H1 (cell line): ENCODE measurements at regions not wholly inside any gene's neighbourhood (a gene's known extent, or its start where the extent isn't known, plus 50 kb on each side); places are given as distances from the start of the nearest gene placed in this dataset.

Experiments
- CEBPB ChIP-seq: IDR thresholded peaks from 2 replicates; pipeline ENCODE4 v1.6.1; 2012; ENCODE audit warnings: low read depth, low read length
- CHD2 ChIP-seq: IDR thresholded peaks from 2 replicates; pipeline ENCODE4 v1.6.1; 2012; ENCODE audit warnings: low read length, improper control_type of control experiment
- CTCF ChIP-seq, 3 experiments: IDR thresholded peaks; 1 replicate in 2 of 3; 2 replicates in 1 of 3; pipeline versions ENCODE4 v1.5.1 to v1.6.1; 2011; ENCODE audit warnings: low read length in 3 of 3, mild to moderate bottlenecking in 3 of 3, inconsistent platforms in 2 of 3, low read depth in 1 of 3, moderate library complexity in 1 of 3; ENCODE audit not compliant: insufficient read depth in 1 of 3; ENCODE audit errors: control extremely low read depth in 1 of 3
- EZH2 ChIP-seq: fragments of 200-600 bp; sonication (generic); IDR thresholded peaks from 2 replicates; pipeline ENCODE4 v1.7.1; 2012; ENCODE audit warnings: low read depth, mild to moderate bottlenecking, moderate library complexity, low read length, inconsistent platforms; ENCODE audit not compliant: severe bottlenecking
- POLR2A ChIP-seq, 2 experiments: IDR thresholded peaks; 1 replicate in 1 of 2; 2 replicates in 1 of 2; pipeline ENCODE4 v1.6.1; 2011; ENCODE audit warnings: low read depth in 2 of 2, low read length in 2 of 2, mild to moderate bottlenecking in 2 of 2; ENCODE audit errors: control extremely low read depth in 1 of 2
- POLR2AphosphoS5 ChIP-seq: IDR thresholded peaks from 2 replicates; pipeline ENCODE4 v1.6.1; 2011; ENCODE audit warnings: low read depth, low read length
- RXRA ChIP-seq: IDR thresholded peaks from 2 replicates; pipeline ENCODE4 v1.6.1; 2011; ENCODE audit warnings: low read depth, mild to moderate bottlenecking, low read length, moderate library complexity; ENCODE audit not compliant: insufficient read depth
- TBP ChIP-seq: IDR thresholded peaks from 2 replicates; pipeline ENCODE4 v1.6.1; 2011; ENCODE audit warnings: low read depth, low read length, improper control_type of control experiment
- YY1 ChIP-seq: IDR thresholded peaks from 2 replicates; pipeline ENCODE4 v1.6.1; 2011; ENCODE audit warnings: low read depth, mild to moderate bottlenecking, low read length

GRCh38 chr6:94095961-94096360 lies 676.6 kb upstream of the EPHA7 start:
- TF ChIP-seq CHD2, result no peak
- no peak for TF ChIP-seq POLR2AphosphoS5
- no peak for TF ChIP-seq EZH2
- TF ChIP-seq TBP, result no peak
- no peak for TF ChIP-seq CTCF (IDR thresholded peaks at IDR 0.05; ENCODE audit: control extremely low read depth in 1 of 3, insufficient read depth in 1 of 3, low read depth in 1 of 3, low read length in 3 of 3)
- TF ChIP-seq YY1, result no peak
- TF ChIP-seq POLR2A (IDR thresholded peaks at IDR 0.05; ENCODE audit: control extremely low read depth in 1 of 2, low read depth in 2 of 2, low read length in 2 of 2), result no peak
- TF ChIP-seq CEBPB, result no peak
- TF ChIP-seq RXRA, result no peak
